IgD-negative memory B cell (primary cell): ENCODE measurements at regions not wholly inside any gene's neighbourhood (a gene's known extent, or its start where the extent isn't known, plus 50 kb on each side); places are given as distances from the start of the nearest gene placed in this dataset.
"Not testable (repeated sequence)": the region's sequence is repeated elsewhere in the genome, so short reads cannot be mapped to it uniquely, and the experiment has no call there.

Experiments
- H3K27ac Mint-ChIP-seq, 3 donors: one replicate each; pipeline ENCODE4 v1.8.0; 2020 to 2022; ENCODE audit warnings: mild to moderate bottlenecking in 3 of 3, mixed read lengths in 3 of 3, moderate library complexity in 1 of 3
- H3K27me3 Mint-ChIP-seq: one replicate; pipeline ENCODE4 v1.8.0; 2021; ENCODE audit warnings: mixed read lengths
- H3K36me3 Mint-ChIP-seq: one replicate; pipeline ENCODE4 v1.8.0; 2020; ENCODE audit warnings: mild to moderate bottlenecking, mixed read lengths
- H3K4me1 Mint-ChIP-seq, 3 donors: one replicate each; pipeline ENCODE4 v1.8.0; 2020 to 2022; ENCODE audit warnings: mixed read lengths in 3 of 3, mild to moderate bottlenecking in 1 of 3
- H3K4me3 Mint-ChIP-seq, 4 donors: one replicate each; pipeline ENCODE4 v1.8.0; 2020 to 2022; ENCODE audit warnings: mild to moderate bottlenecking in 4 of 4, mixed read lengths in 4 of 4, moderate library complexity in 3 of 4
- H3K9me3 Mint-ChIP-seq, 3 donors: one replicate each; pipeline ENCODE4 v1.8.0; 2020 to 2021; ENCODE audit warnings: mixed read lengths in 3 of 3, mild to moderate bottlenecking in 1 of 3

- Mint-ChIP-seq H3K9me3 (peaks cover 0 to 5% (median 1%) of the 10 kb centered on the region in 3 donors), H3K4me1 (no peaks in the 10 kb centered on the region), H3K4me3 (no peak overlapping the region), H3K27ac (no peak overlapping the region), H3K36me3 (no peaks in the 10 kb centered on the region), H3K27me3 (peaks cover 1% of the 10 kb centered on the region)
Observed at GRCh38 chr18:41899535-41899934, 55.5 kb upstream of the PIK3C3 start.

DNA sequence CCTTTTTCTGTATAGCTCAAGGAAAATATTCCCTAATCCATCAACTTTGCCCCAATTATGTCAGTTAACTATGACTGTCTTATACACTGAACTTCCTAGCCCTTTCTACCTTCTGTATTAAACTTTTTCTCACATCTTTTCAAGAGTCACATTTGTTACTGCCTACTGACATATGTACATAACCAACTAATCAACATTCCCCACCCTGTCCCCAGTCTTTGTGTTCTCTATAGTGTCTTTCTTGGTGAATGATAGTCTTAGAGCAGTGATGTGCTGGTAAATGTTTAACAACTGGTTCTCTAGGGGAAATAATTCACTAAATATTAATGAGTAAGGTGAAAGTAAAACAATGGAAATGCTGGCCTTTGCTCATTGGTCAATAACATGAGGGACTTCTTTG, 61.6 kb upstream of the PIK3C3 start:
- no peak overlapping the region for H3K4me3 Mint-ChIP-seq
- H3K27ac Mint-ChIP-seq: no peak overlapping the region
- H3K4me1 Mint-ChIP-seq: no peaks in the 10 kb centered on the region

GRCh38 chr18:41887100-41887499, 67.9 kb upstream of the PIK3C3 start:
- no peak overlapping the region for H3K4me3 Mint-ChIP-seq
- H3K36me3 Mint-ChIP-seq: no peaks in the 10 kb centered on the region
- no peaks in the 10 kb centered on the region for H3K4me1 Mint-ChIP-seq
- H3K27ac Mint-ChIP-seq: no peak overlapping the region
- peaks cover 5% of the 10 kb centered on the region for H3K27me3 Mint-ChIP-seq
- H3K9me3 Mint-ChIP-seq: no peaks in the 10 kb centered on the region

More for the DNA sequence above, 61.6 kb upstream of the PIK3C3 start:
- Mint-ChIP-seq H3K9me3 (peaks cover 0 to 5% (median 1%) of the 10 kb centered on the region in 3 donors), H3K27me3 (peaks cover 1% of the 10 kb centered on the region), H3K36me3 (no peaks in the 10 kb centered on the region)

DNA sequence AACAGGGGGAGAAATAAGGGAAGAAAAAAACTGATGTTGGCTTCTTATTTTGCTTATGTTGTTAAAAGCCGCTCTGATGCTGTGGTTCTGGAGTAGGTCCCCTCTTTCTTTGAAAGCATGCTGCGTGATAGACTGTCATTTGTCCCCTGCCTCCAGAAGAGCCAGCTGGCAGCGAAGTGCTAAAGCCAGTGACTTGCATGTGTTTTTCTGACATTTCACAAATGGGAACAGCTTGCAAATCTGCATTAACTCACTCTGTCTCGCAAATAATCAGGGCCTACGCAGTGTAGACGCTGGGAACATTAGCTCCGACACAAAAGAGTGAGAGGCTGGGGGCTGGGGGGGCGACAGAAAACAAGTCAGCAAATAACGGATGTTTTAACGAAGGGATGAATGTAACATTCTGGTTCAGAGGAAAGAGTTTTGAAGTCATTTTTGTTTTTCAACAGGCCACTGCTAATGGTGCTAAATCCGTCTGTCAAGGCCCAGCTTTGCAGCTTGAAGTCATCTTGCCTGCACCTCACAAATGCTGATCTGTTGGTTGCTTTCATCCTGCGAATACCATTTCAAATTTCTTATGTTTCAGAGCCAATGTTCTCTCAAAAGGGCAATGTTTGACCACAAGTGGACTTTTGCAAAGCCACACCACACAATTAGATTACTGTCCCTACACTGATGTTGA, 68.8 kb upstream of the PIK3C3 start:
- peaks cover 5% of the 10 kb centered on the region for H3K27me3 Mint-ChIP-seq
- H3K4me1 Mint-ChIP-seq: no peaks in the 10 kb centered on the region
- no peak overlapping the region for H3K4me3 Mint-ChIP-seq
- no peak overlapping the region for H3K27ac Mint-ChIP-seq
- no peaks in the 10 kb centered on the region for H3K9me3 Mint-ChIP-seq
- no peaks in the 10 kb centered on the region for H3K36me3 Mint-ChIP-seq

DNA sequence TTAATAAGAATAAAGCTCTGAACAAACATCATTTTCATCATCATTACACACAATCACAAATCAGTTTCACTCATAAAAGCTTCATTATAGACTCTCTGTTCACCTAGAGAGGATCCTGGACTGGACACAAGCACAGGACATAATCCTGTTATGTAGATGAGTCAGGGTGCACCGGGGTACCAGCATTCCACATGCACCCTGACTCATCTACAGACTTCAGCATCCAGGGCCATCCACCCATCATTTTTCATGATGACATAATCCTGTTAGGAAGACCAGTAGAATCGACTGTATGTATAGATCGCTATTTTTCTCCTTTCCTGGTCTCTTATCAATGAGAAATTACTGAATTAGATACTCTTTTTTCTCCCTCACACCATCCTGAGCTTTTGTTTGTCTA, 73.7 kb upstream of the PIK3C3 start:
- Mint-ChIP-seq H3K27ac (no peak overlapping the region), H3K9me3 (no peaks in the 10 kb centered on the region), H3K27me3 (no peaks in the 10 kb centered on the region), H3K4me3 (no peak overlapping the region), H3K36me3 (no peaks in the 10 kb centered on the region), H3K4me1 (no peaks in the 10 kb centered on the region)

DNA sequence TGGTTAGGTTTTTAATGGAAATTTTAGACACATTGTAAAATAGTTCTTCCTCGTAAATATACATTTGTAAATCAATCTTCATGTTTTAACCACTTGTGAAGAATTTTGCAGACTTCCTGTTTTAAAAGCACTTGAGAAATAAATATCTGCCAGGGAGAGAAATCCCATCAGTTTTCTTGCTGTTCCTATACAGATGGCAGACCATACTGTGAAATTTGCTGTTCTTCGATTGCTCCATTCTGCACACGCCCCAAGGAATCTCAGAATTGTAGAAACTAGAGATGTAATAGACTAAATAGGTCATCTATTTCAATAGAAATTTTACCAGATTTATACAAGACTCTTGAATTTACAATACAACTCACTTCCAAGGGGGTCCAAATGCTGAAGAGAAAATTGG, 75.8 kb upstream of the PIK3C3 start:
- no peak overlapping the region for H3K27ac Mint-ChIP-seq
- H3K9me3 Mint-ChIP-seq: no peaks in the 10 kb centered on the region
- no peaks in the 10 kb centered on the region for H3K27me3 Mint-ChIP-seq
- H3K4me1 Mint-ChIP-seq: no peaks in the 10 kb centered on the region
- H3K4me3 Mint-ChIP-seq: no peak overlapping the region
- no peaks in the 10 kb centered on the region for H3K36me3 Mint-ChIP-seq

- no peak overlapping the region for H3K4me3 Mint-ChIP-seq
- H3K9me3 Mint-ChIP-seq: no peaks in the 10 kb centered on the region
- H3K27me3 Mint-ChIP-seq: no peaks in the 10 kb centered on the region
- no peaks in the 10 kb centered on the region for H3K4me1 Mint-ChIP-seq
- H3K27ac Mint-ChIP-seq: no peak overlapping the region
- no peaks in the 10 kb centered on the region for H3K36me3 Mint-ChIP-seq
Observed at GRCh38 chr18:41875094-41875780, 79.8 kb upstream of the PIK3C3 start.

- Mint-ChIP-seq H3K36me3 (no peaks in the 10 kb centered on the region), H3K4me3 (no peak overlapping the region), H3K4me1 (no peaks in the 10 kb centered on the region), H3K27ac (no peak overlapping the region), H3K9me3 (no peaks in the 10 kb centered on the region), H3K27me3 (no peaks in the 10 kb centered on the region)
Observed at GRCh38 chr18:41873730-41874129, 81.3 kb upstream of the PIK3C3 start.

DNA sequence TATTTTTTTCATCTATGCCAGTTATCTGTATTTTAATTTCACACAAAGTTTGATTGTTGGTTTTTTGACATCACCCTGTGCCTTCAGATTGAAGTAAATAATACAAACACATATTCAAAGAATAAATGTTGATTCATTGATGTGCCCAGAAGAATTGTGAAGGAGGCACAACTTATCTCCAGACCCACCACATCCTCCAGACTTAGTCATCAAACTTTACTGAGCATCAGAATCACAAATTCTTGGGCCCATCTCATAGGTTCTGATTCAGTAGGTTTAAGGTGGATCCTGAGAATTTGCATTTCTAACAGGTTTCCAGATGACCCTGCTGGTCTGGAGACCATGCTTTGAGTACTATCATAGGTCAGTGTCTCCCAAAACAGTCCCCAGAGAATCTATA, 82.8 kb upstream of the PIK3C3 start:
- Mint-ChIP-seq H3K36me3 (no peaks in the 10 kb centered on the region), H3K27ac (no peak overlapping the region), H3K4me3 (no peak overlapping the region), H3K4me1 (no peaks in the 10 kb centered on the region), H3K27me3 (no peaks in the 10 kb centered on the region), H3K9me3 (no peaks in the 10 kb centered on the region)

GRCh38 chr18:41871229-41872000, 83.6 kb upstream of the PIK3C3 start:
- Mint-ChIP-seq H3K4me3 (no peak overlapping the region), H3K36me3 (no peaks in the 10 kb centered on the region), H3K27ac (no peak overlapping the region), H3K27me3 (no peaks in the 10 kb centered on the region), H3K9me3 (no peaks in the 10 kb centered on the region), H3K4me1 (no peaks in the 10 kb centered on the region)

DNA sequence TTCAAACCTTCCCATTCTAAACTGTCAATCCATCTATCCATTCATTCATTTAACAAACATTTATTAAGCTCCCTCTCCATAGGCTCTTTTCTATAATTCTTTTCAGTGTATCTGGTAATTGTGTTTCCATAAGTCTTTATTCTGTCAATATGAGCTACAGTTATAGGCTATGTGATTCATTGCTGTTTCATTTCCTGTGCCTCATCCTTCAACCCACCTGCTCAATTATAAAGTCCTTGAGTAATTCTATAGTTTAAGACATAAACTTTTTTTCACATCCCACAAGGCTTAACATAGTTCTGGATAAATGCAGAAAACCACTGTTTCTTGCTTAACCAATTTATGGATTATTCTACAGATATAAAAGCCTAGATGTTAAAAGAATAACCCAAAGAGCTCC, 84.2 kb upstream of the PIK3C3 start:
- H3K27ac Mint-ChIP-seq: no peak overlapping the region
- H3K4me3 Mint-ChIP-seq: no peak overlapping the region
- H3K4me1 Mint-ChIP-seq: no peaks in the 10 kb centered on the region
- H3K27me3 Mint-ChIP-seq: no peaks in the 10 kb centered on the region
- no peaks in the 10 kb centered on the region for H3K36me3 Mint-ChIP-seq
- no peaks in the 10 kb centered on the region for H3K9me3 Mint-ChIP-seq

- Mint-ChIP-seq H3K4me3 (no peak overlapping the region), H3K9me3 (no peaks in the 10 kb centered on the region), H3K27me3 (no peaks in the 10 kb centered on the region), H3K4me1 (no peaks in the 10 kb centered on the region), H3K36me3 (no peaks in the 10 kb centered on the region), H3K27ac (no peak overlapping the region)
Observed at GRCh38 chr18:41870191-41870590, 84.8 kb upstream of the PIK3C3 start.

- H3K27me3 Mint-ChIP-seq, H3K4me3 Mint-ChIP-seq, H3K36me3 Mint-ChIP-seq, H3K9me3 Mint-ChIP-seq, H3K27ac Mint-ChIP-seq, H3K4me1 Mint-ChIP-seq: not testable (repeated sequence)
Observed at GRCh38 chr18:41865796-41866195, 89.2 kb upstream of the PIK3C3 start.

DNA sequence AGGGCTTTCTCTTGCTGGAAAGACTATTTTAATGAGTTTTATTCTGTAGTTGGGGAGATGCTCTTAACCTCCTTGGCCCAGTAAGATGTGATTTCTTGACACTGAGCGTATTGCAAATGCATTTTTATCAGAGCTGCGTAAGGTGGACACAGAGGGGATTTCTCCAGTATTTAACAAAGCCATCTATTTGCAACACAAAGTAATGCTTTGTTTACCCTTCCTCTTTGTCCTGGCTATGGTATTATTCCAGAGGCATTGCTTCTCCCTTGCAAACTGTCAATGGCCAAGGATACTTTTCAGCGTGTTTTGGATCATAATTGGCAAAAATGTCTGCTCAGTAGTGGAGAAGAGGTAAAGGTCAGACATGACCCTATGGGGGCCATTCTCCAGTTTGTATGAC, 90.8 kb upstream of the PIK3C3 start:
- H3K27me3 Mint-ChIP-seq: no peaks in the 10 kb centered on the region
- H3K36me3 Mint-ChIP-seq: no peaks in the 10 kb centered on the region
- no peak overlapping the region for H3K27ac Mint-ChIP-seq
- H3K4me1 Mint-ChIP-seq: no peaks in the 10 kb centered on the region
- no peak overlapping the region for H3K4me3 Mint-ChIP-seq
- H3K9me3 Mint-ChIP-seq: no peaks in the 10 kb centered on the region

DNA sequence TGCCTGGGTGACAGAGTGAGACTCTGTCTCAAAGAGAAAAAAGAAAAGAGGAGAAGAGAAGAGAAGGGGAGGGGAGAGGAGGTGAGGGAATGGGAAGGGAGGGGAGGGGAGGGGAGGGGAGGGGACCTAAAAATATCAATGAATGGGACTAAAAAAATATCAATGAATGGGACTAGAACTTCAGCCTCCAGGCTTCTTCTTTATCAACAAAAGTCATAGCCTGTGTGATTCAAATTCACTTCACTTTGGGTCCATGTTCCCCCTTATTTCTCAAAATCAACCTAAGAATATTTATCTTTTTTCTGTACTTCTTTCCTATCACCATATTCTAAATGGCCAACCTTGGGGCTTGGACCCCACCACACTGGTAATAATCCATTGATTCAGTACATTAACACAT, 92.1 kb upstream of the PIK3C3 start:
- no peaks in the 10 kb centered on the region for H3K27me3 Mint-ChIP-seq
- H3K4me3 Mint-ChIP-seq: no peak overlapping the region
- no peak overlapping the region for H3K27ac Mint-ChIP-seq
- H3K36me3 Mint-ChIP-seq: no peaks in the 10 kb centered on the region
- H3K4me1 Mint-ChIP-seq: no peaks in the 10 kb centered on the region
- no peaks in the 10 kb centered on the region for H3K9me3 Mint-ChIP-seq

DNA sequence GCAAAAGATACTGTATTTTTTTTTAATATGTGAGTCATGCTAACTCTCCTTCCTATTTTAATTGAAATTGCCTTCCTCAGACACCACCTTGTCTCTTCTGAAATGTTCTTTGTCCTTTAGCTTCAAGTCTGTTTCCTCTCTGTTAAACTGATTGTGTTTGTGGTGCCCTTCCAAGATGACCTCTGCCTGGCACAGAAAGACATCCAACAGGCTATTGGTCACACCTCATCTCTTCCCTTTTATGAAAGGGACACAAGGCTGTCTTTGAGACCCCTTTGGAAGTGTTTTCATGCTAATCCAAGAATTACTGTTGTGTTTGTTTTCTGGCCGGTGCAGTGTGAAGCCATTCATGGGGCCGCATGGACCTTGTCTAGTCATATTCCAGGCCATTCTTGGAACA, 94.0 kb upstream of the PIK3C3 start:
- H3K4me3 Mint-ChIP-seq: no peak overlapping the region
- no peaks in the 10 kb centered on the region for H3K4me1 Mint-ChIP-seq
- H3K9me3 Mint-ChIP-seq: no peaks in the 10 kb centered on the region
- H3K36me3 Mint-ChIP-seq: no peaks in the 10 kb centered on the region
- no peak overlapping the region for H3K27ac Mint-ChIP-seq
- no peaks in the 10 kb centered on the region for H3K27me3 Mint-ChIP-seq
